ENCODE measurements at regions not wholly inside any gene's neighbourhood (a gene's known extent, or its start where the extent isn't known, plus 50 kb on each side); places are given as distances from the start of the nearest gene placed in this dataset.
"Not testable (repeated sequence)": the region's sequence is repeated elsewhere in the genome, so short reads cannot be mapped to it uniquely, and the experiment has no call there.

DNA sequence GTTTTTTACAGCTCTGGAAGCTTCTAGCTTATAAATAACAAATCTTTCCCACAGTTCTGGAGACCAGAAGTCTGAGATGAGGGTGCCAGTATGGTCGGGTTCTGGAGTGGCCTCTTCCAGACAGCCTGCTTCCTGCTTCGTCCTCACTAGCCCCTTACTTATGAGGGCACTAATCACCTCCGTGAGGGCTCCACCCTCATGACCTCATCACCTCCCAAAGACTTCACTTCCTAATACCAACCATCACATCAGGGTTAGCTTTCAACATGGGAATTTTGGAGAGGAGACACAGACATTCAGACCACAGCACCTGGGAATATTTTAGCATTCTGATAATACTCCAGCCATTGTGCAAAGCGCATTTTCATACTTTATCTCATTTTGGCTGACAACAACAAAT lies 223.7 kb upstream of the IRF2BP2 start:
- TF ChIP-seq, protein P1, sequence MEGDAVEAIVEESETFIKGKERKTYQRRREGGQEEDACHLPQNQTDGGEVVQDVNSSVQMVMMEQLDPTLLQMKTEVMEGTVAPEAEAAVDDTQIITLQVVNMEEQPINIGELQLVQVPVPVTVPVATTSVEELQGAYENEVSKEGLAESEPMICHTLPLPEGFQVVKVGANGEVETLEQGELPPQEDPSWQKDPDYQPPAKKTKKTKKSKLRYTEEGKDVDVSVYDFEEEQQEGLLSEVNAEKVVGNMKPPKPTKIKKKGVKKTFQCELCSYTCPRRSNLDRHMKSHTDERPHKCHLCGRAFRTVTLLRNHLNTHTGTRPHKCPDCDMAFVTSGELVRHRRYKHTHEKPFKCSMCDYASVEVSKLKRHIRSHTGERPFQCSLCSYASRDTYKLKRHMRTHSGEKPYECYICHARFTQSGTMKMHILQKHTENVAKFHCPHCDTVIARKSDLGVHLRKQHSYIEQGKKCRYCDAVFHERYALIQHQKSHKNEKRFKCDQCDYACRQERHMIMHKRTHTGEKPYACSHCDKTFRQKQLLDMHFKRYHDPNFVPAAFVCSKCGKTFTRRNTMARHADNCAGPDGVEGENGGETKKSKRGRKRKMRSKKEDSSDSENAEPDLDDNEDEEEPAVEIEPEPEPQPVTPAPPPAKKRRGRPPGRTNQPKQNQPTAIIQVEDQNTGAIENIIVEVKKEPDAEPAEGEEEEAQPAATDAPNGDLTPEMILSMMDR (IDR thresholded peaks at IDR 0.05; ENCODE audit: low read depth, low read length, missing control alignments), result no peak
- no peak overlapping the region for H3K4me3 ChIP-seq (ENCODE audit: low read depth, low read length)
- DNase-seq (ENCODE audit: low read depth), result no peak
- in situ Hi-C loops (cut with HindIII; ENCODE audit: low sequenced_read_pairs), result loop anchor here (10.0 kb wide), 1 partner anchor 241 kb away; no protein-coding TSS in a partner anchor

DNA sequence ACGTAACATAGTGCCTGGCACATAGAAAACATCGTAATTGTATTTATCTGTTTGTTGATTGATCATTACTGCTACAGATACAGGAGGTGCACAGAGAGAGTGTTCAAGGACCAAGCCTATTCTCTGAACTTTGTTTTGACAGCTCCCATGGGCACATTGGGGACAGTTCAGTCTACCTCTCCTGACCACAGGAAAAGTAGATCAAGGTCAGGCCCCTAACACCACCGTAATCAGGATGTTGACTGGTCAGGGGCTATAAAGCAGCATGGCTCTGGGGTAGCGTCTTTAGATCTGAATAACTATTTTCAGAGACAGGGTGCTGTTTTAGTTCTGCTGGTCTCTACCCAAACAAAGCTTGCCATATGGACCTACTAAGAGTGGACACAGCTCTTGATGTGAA lies 223.1 kb upstream of the IRF2BP2 start:
- in situ Hi-C loops (cut with HindIII; ENCODE audit: low sequenced_read_pairs), result loop anchor here (10.0 kb wide), 1 partner anchor 242 kb away; no protein-coding TSS in a partner anchor
- no peak overlapping the region for H3K4me3 ChIP-seq (ENCODE audit: low read depth, low read length)
- no peak for DNase-seq (ENCODE audit: low read depth)
- TF ChIP-seq, protein P1 (IDR thresholded peaks at IDR 0.05; ENCODE audit: low read depth, low read length, missing control alignments), result no peak

DNA sequence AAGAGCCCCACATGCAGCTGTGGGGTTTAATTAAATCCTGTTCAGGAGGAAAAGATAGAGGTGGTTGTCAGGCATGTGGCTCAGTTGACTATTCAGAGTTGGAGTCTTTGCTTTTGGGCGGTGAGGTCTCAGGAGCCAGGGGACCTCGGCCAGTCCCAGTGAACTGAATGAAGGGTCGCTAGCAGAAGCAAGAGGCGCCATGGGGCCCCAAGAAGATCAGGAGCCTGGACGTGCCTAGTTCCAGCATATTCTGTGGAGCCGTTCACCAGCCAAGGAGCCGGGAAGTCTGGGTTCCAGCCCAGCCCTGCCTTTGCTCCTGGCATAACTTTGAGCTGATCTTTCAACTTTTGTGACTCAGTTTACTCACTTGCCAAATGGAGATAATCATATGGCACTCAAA lies 217.7 kb upstream of the IRF2BP2 start:
- DNase-seq (ENCODE audit: low read depth), result no peak
- in situ Hi-C loops (cut with HindIII; ENCODE audit: low sequenced_read_pairs), result no loop called here
- TF ChIP-seq, protein P1 (IDR thresholded peaks at IDR 0.05; ENCODE audit: low read depth, low read length, missing control alignments), result no peak
- H3K4me3 ChIP-seq (ENCODE audit: low read depth, low read length), result no peak overlapping the region

DNA sequence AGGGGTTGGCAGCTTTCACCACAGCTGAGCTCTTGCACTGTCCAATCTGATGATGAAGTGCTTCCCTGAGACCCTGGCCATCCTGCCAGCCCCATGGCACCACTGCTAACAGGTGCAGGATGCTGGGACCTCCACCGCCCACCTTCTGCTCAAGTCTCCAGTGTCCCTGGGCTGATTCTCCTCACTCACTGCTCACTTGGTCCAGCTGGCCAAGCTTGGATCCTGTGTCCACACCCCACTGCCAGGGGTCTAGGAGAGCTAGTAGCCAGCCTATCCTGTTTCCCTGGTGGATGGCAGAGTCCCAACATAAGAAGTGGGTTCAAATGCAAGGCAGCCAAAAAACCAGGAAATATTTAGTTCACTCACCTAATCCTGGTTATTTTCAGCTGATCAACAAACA lies 217.2 kb upstream of the IRF2BP2 start:
- DNase-seq (ENCODE audit: low read depth), result no peak
- no peak overlapping the region for H3K4me3 ChIP-seq (ENCODE audit: low read depth, low read length)
- TF ChIP-seq, protein P1 (IDR thresholded peaks at IDR 0.05; ENCODE audit: low read depth, low read length, missing control alignments), result no peak
- in situ Hi-C loops (cut with HindIII; ENCODE audit: low sequenced_read_pairs), result no loop called here

DNA sequence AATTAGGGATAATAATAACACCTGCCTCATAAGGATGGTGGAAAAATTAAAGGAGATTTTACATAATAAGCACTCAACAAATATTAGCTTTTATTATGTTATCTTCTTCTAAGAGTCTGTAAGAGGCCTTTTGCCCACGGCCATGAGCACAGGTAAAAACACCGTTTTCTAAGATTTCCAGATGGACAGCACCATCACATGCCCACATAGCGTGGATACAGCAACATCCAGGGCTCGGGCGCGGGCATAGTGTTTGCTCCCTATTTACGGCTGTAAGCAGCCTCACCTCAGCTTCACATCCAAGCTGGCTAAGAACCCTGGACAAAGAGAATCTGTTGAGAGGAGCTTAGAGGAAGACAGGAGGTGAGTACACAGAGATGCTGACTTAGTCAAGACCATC lies 216.4 kb upstream of the IRF2BP2 start:
- no peak overlapping the region for H3K4me3 ChIP-seq (ENCODE audit: low read depth, low read length)
- no peak for DNase-seq (ENCODE audit: low read depth)
- in situ Hi-C loops (cut with HindIII; ENCODE audit: low sequenced_read_pairs), result no loop called here
- TF ChIP-seq, protein P1 (IDR thresholded peaks at IDR 0.05; ENCODE audit: low read depth, low read length, missing control alignments), result no peak

DNA sequence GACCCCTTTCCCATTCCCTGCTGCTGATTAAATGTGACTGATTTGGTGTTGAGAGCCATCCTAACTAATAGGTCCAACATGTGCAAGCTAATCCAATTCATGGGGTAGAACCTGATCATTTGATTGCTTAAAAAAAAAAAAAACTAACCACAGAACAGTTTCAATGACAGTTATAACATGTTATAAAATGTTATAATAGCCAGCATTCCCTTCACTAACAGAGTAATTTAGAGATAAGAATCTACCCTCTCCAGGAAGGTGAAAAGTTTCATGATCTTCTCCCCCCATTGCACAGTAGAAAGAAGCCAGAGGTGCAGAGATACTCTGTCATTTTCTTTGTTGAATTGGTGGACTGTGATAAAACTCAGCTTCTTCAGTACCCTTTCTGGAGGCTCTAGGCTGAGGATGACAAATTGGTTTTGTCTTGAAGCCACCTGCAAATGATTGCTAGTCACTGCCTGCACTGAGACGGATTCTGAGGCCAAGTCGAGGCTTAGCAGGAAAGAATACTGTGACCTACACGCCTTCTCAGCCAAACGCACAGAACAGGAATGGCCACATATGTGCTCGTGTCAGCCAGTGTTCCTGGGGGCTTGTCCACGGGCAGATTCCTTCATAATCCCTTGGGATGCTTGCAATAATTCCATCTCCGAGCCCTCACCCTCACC lies 215.7 kb upstream of the IRF2BP2 start:
- in situ Hi-C loops (cut with HindIII; ENCODE audit: low sequenced_read_pairs), result no loop called here

DNA sequence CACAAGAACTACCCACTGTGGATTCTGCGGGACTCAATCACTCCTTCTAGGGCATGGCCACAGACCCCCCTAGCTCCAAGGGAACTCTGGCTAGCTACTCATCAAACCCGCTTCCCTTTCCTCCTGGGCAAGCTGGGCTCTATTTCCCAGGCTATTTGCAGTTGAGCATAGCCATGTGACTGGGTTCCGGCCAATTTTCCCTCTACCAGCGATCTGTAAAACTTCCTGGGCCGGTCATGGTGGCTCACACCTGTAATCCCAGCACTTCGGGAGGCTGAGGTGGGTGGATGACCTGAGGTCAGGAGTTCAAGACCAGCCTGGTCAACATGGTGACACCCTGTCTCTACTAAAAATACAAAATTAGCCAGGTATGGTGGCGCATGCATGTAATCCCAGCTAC lies 214.9 kb upstream of the IRF2BP2 start:
- in situ Hi-C loops (cut with HindIII; ENCODE audit: low sequenced_read_pairs); H3K4me3 ChIP-seq (ENCODE audit: low read depth, low read length); DNase-seq (ENCODE audit: low read depth): not testable (repeated sequence)

More for the DNA sequence above, 215.7 kb upstream of the IRF2BP2 start:
- no peak for DNase-seq (ENCODE audit: low read depth)
- TF ChIP-seq, protein P1 (IDR thresholded peaks at IDR 0.05; ENCODE audit: low read depth, low read length, missing control alignments), result no peak
- no peak overlapping the region for H3K4me3 ChIP-seq (ENCODE audit: low read depth, low read length)

Data from astrocyte of the cerebellum (primary cell).